ENCODE measurements at regions not wholly inside any gene's neighbourhood (a gene's known extent, or its start where the extent isn't known, plus 50 kb on each side); places are given as distances from the start of the nearest gene placed in this dataset.

GRCh38 chr12:73598626-73599025, 939.0 kb upstream of the ATXN7L3B start (continued):
- no peak for TF ChIP-seq ZNF462 (CRISPR knock-in tag; IDR thresholded peaks at IDR 0.05)
- TF ChIP-seq CTCF (conservative IDR thresholded peaks at IDR 0.05; ENCODE audit: low read depth in 2 of 2), result no peak
- TF ChIP-seq ZNF331 (CRISPR knock-in tag; IDR thresholded peaks at IDR 0.05; ENCODE audit: low read depth), result no peak
- TF ChIP-seq POLR2AphosphoS5 (IDR thresholded peaks at IDR 0.05; ENCODE audit: low read depth), result no peak
- TF ChIP-seq JUNB (IDR thresholded peaks at IDR 0.05; ENCODE audit: unreplicated experiment), result no peak
- TF ChIP-seq ZNF114 (CRISPR knock-in tag; IDR thresholded peaks at IDR 0.05), result no peak
- TF ChIP-seq ETS1 (IDR thresholded peaks at IDR 0.05), result no peak
- TF ChIP-seq EZH2phosphoT487 (IDR thresholded peaks at IDR 0.05; ENCODE audit: unreplicated experiment), result no peak
- no peak for TF ChIP-seq EZH2 (IDR thresholded peaks at IDR 0.05; ENCODE audit: low read depth, unreplicated experiment)
- TF ChIP-seq NANOG (IDR thresholded peaks at IDR 0.05; ENCODE audit: borderline replicate concordance), result no peak

All from GM23338 (cell line).